HG03558 (cell line): ENCODE measurements at regions not wholly inside any gene's neighbourhood (a gene's known extent, or its start where the extent isn't known, plus 50 kb on each side); places are given as distances from the start of the nearest gene placed in this dataset.
"Not testable (repeated sequence)": the region's sequence is repeated elsewhere in the genome, so short reads cannot be mapped to it uniquely, and the experiment has no call there.

Source experiments
- ATAC-seq: cut with Tn5 transposase; IDR thresholded peaks from one replicate; pipeline ENCODE4 v1.9.1; 2021; ENCODE audit warnings: moderate number of reproducible peaks; ENCODE audit not compliant: unreplicated experiment; ENCODE audit errors: extremely low read depth

DNA sequence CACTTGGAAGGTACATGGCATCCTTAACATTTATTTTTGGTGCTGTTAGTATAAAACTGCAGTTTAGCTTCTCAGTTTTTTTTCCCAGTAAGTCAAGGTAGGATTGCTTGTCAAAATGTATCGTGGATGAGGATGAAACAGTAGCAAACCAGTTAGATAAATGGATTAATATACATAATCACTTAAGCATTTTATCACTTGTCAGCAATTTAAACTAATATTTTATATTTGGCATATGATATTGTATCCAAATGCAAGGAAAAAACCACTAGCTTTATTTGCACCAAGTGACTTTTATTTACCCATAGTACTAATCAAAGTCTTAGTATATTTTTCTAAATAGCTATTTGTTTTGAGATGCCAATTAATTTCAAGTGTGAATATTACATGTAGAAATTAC lies 137.7 kb upstream of the XIRP2 start:
- ATAC-seq: no peak

DNA sequence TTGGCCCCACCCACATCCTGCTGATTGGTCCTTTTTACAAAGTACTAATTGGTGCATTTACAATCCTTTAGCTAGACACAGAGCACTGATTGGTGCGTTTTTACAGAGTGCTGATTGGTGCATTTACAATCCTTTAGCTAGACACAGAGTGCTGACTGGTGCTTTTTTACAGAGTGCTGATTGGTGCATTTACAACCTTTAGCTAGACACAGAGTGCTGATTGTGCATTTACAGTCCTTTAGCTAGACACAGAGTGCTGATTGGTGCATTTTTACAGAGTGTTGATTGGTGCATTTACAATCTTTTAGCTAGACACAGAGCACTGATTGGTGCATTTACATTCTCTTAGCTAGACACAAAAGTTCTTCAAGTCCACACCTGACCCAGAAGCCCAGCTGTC lies 144.2 kb upstream of the XIRP2 start:
- not testable (repeated sequence) for ATAC-seq

DNA sequence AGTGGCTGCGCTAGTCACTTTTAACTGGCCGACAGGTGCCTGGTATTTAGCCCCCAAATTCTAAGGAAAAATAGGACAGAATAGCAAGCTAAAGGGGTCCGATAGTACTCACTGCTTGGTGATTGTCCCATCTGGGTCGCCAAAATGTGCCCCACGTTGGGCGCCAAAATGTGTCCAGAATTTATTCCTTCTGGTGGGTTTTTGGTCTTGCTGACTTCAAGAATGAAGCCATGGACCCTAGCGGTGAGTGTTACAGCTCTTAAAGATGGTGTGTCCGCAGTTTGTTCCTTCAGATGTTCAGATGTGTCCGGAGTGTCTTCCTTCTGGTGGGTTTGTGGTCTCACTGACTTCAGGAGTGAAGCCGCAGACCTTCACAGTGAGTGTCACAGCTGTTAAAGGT lies 144.8 kb upstream of the XIRP2 start:
- ATAC-seq: not testable (repeated sequence)

DNA sequence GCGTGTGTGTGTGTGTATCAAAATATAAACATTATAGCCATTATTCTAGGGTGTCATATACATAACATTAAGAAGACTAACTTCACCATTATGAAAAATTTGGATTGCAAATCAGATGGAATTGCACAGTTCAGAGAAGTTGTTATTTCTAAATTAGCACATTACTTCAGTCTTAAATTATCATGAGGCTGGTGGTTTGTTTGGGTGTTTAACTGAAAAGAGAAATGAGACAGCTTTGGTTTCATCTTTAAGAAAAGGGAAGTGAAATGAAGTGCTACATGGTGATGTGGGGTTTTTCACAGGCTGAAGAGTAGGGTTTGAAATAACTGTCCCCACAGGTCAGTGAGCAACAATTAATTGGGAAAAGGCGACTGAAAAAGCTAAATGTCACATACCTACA lies 161.2 kb upstream of the XIRP2 start:
- ATAC-seq: peak; percentile 95

DNA sequence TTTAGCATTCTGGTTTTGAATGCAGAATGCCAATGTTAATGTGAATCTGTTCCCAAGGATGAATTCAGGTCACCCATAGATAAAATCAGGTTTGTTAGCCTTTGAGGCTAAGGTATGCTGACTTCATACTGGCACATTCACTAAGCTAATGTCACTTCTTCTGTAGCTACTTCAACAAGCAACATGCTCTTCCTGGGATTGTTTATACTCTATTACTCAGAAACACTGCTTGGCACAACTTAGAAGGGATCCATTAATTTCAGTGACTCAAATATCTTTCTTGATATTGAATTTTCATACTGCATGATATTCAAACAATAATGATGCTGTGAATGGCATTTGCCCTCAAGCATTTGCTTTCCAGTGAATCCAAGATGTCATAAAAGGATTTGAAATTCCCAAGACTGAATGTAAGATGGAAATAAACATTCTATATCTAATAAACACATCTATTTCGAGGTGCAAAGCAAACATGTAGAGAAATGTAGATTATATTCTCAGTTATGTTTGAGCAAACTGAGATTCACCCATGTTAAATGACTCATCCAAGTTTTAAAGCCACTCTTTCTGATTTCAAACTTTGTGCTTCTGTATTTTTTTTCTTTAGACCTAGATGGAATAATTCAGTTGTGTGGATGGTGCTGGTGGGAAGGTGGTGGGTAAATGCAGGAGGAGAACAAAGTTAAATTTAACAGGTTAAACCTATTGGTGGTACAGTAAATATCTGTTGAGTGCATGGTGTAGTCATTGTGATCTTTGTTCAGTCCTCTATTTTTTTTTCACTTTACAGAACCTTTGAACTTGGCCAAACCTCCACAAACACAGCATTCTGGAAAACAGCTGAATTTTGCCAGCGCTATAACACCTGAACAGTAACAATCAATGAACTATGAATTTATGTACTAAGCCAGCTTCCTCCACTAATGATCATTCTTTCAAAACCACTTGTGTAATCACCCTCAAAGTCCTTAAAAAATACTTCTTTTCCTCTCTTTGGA lies 162.1 kb upstream of the XIRP2 start:
- ATAC-seq: no peak

DNA sequence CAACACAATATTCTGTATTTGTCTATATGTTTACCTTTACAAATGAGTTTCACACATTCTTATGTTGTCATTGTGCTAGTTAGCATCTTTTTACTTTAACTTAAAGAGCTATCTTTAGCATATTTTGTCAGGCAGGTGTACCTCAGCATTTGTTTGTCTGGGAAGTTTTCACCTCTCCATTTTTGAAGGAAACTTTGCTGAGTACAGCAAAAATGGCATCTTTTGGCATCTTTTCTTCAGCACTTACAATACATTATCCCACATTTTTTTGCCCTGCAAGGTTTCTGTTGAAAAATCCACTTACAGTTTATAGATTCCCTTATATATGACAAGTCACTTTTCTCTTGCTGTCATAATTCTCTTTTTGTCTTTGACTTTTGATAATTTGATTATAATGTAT lies 171.3 kb upstream of the XIRP2 start:
- no peak for ATAC-seq

DNA sequence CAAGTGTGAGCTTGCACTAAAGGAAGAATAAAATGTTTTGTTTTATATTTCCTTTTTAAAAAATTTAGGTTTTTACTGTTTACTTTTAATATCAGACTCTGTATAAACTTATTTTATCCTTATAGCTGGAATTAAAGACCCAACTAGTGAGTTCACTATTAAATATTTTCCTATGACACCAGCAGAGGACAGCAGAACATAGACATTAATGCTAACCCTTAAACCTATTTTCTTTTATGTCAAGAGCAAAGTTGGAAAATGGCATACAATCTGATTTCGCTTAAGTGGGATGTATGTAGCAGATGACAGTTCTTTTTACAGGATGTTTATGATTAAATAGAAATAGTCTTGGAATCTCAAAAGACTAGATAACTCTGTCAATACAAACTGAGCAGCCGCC lies 188.2 kb upstream of the XIRP2 start:
- ATAC-seq: no peak

DNA sequence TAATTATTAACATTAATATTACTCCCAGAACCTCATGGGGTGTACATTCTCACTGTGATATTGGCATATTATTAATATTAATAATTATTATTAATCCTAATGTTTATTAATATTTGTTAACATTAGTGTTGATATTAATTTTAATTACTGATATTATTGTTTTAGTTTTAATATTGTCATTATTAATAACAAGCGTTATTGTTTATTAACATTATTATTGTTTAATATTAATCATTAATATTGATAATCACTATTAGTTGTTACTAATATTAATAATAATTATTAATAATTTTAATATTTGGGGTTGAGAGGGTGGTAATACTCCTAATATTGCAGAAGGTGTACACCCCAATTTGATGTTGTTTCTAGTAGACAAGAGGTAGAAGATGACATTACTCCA lies 193.1 kb upstream of the XIRP2 start:
- ATAC-seq: no peak

DNA sequence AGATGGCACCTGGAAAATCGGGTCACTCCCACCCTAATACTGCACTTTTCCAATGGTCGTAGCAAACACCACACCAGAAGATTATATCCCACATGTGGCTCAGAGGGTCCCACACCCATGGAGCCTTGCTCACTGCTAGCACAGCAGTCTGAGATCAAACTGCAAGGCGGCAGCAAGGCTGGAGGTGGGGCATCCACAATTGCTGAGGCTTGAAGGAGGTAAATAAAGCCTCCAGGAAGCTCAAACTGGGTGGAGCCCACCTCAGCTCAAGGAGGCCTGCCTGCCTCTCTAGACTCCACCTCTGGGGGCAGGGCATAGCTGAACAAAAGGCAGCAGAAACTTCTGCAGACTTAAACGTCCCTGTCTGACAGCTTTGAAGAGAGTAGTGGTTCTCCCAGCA lies 192.0 kb upstream of the SCN7A start:
- not testable (repeated sequence) for ATAC-seq

DNA sequence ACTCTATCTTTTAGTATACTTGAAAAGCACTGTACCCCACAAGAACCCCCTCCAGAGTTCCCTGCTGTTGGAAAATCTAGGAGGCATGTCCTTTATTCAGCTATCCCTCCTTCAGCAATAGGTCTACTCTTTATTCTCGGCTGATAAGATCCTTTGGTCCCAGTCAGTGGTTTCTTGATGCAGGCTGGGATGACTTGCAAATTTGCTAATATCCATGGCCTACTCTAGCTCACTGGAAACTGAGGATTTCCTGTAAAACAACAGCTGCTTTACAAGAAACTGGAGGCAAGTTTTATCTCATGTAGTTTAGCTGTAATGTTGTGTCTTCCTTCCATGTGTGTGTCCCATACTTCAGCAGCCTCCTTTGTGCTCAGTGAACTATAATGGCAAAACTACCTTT lies 183.9 kb upstream of the SCN7A start:
- no peak for ATAC-seq

DNA sequence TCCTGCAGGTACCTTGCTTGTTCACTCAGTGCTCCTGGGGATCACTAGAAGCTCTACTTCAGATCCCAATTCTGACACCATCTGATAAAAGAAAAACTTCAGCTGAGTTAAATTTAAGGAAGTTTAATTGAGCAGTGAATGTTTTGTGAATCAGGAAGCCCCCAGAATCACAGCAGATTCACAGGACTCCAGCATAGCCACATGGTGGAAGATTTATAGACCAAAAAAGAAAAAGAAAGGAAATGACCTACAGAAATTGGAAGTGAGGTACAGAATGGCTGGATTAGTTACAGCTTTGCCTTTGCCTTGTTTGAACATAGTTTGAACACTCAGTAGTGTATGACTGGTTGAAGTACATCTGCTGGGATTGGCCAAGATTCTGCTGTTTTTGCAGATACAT lies 182.7 kb upstream of the SCN7A start:
- no peak for ATAC-seq

DNA sequence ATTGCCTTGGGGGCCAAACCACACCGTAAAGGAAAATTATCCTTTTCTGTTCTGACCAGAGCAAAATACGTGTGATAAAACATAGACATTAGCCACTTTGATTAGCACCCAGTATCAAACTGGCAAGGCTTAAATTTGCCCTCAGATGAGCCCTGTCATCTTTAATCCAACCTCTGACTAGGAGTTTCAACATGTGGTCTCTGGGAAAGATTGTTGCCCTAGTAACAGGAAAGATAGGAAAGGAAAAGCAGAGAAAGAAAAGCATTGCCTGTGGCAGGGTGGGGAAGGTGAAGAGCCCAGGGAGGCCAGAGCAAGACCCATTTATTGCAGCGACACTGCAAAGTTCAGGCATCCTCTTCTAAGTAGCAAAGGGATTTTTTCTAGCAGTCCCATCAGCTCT lies 181.5 kb upstream of the SCN7A start:
- ATAC-seq: no peak

DNA sequence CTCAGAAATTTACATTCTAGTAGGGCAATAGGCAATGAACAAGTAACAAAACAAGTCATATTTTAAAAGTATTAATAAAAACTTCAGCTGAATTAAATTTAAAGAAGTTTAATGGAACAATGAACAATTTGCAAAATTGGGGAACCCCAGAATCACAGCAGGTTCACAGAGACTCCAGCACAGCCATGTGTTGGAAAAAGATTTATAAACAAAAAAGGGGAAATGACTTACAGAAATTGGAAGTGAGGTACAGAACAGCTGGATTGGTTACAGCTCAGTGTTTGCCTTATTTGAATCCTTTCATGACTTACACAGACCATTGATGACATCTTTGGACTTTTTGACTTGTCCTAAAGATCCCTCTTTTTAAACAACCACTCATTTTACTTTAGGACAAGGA lies 179.9 kb upstream of the SCN7A start:
- no peak for ATAC-seq

DNA sequence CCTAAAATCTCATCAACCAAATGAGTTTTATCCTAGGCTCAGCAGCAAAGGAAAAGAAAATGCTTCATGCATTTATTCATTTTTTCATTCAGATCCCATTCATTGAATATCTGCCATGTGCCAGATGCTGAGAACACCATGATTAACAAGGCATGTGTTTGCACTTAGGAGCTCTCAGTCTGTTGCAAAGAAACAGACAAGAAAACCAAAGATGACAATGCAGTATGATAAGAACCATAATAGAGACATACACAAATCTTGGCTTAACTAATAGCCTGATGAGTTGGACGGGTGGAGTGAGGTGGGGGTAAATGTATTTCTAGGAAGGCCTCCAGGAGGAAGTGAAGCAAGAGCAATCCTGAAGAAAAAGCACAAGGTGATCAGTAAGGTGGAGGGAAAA lies 177.8 kb upstream of the SCN7A start:
- no peak for ATAC-seq

DNA sequence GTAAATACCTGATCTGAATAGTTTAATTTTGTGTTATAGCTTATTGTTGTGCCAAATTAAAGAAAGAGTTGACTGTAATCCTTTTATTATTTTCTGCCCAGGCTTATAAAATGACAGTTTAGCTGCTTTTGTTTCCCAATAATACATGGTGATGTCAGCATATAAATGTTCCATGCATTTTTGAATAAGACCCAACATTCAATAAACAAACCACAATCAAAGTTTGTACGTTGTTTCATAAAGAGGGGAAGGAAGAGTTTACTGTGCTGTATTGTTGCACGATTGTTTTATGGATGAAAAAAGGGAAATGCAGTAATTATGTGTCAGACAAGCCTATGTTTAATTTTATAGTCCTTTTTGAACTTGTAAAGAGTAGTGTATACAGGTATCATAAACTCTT lies 177.2 kb upstream of the SCN7A start:
- ATAC-seq: no peak

DNA sequence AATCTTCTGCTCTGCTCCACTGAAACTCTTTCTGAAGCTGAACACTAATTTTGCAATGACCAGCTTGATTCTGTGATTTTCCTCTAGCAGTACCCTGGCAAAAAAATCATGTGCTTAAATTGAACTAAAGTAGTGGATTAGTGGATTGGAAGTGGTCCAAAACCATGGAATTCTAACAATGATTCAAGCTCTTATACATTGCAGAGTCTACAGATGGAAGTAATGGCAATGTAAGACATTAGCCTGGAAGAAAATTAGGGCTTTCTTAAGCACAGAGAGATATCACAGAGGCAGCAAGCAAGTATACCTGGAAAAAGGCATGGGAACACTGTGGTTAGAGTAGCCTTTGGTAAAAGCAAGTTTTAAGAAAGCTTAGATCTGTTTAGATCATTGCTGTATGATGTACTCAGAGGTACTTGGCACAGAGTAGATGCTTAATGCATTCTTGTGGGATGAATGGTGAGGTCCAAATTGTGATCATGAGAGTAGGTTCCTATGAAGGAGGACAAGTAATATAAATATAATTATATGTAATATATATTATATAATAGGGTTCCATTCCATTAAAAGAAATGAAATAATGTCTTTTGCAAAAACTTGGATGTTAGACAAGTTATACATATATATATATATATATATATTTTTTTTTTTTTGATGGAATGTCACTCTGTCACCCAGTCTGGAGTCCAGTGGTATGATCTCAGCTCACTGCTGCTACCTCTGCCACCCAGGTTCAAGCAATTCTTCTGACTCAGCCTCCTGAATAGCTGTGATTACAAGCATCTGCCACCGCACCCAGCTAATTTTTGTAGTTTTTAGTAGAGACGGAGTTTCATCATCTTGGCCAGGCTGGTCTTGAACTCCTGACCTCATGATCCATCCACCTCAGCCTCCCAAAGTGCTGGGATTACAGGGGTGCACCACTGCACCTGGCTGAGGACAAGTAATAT lies 172.2 kb upstream of the SCN7A start:
- no peak for ATAC-seq

DNA sequence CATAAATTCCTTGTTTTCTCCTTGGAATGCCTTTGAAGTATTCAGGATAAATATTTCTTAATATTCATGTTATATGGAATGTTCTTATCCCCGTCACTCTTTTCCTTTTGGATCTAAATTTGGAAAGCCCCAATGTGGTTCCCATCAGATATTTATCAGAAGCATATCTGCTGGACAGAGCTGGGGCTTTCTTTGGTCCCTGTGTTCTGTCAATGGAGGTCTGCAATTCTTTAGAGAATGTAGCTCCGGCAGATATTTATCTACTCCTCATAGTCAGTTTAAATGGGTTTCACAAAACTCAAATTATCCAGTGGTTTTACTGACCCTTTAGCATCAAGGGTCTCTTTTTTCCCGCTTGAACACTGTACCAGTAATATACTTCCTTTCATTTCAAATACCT lies 167.8 kb upstream of the SCN7A start:
- no peak for ATAC-seq

DNA sequence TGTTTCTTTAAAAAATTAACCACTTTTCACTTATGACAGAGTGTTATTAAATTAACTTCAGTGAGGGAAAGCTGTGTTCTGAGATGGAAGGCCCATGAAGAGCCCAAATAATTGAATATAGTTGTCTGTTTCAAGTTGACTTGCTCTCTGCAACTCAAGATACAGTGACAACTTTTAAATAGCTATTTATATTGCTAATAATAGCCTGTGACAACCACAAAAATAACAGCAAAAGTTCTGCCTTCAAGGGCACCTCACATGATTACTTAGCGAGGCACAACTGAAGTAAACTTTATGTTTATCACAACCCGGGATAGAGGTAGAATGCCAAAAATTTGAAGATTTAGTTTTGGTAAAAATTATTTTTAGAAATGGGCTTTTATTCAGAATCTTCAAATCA lies 167.3 kb upstream of the SCN7A start:
- no peak for ATAC-seq

DNA sequence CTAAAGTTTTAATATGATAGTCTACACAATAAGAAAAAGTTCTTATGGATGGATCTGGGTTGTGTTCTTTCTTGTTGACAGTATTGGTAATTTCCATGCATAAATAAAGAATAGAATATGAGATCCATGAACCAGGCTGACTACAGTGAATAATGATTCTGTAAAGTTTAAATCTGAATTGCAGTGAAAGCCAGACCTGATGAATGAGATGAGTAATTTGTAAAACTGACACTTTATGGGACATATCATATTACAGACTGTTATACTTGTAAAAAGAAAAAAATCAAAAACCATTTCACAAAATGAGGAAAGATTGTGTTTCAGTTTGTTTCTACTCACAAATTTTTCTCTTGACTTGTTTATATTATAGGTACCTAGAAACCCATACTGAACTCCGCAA lies 164.9 kb upstream of the SCN7A start:
- ATAC-seq: no peak

DNA sequence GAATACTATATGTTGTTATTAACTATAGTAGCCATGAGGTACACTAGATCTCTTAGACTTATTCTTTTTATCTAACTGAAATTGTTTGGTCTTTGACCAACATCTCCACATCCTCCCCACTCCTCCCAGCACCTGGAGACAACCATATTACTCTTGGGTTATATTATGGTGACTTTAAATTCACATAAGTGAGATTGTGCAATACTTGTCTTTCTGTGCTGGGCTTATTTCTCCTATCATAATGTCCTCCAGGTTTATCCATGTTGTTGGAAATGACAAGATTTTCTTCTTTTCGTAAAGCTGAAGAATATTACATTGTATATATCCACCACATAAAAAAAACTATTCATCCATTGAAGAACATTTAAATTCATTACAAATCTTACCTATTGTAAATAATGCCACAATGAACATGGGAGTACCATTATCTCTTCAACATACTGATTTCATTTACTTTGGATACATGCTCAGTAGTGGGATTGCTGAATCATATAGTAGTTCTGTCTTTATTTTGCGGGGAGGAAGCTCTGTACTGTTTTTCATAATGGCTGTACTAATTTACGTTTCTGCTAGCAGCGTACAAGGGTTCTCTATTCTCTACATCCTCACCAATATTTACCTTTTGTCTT lies 159.2 kb upstream of the SCN7A start:
- ATAC-seq: no peak

DNA sequence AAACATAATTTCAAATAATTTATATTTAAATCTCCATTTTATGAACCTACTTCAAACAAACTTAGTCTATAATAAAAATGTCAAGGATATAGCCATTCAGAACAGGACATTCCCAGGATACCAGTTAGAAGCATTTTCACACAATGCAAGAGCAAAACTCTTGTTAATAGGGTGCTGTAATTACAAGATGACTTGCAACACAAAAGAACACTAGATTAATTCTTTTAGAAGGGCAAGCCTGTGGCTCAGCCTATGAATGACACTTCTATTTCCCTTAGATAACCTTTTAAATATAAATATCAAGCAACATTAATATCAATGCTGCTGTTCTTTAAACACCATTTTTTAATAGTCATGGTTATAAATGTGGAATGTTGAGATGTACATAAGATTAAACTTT lies 157.9 kb upstream of the SCN7A start:
- no peak for ATAC-seq
